Posterior cingulate gyrus (tissue), 11 donors: ENCODE measurements at regions not wholly inside any gene's neighbourhood (a gene's known extent, or its start where the extent isn't known, plus 50 kb on each side); places are given as distances from the start of the nearest gene placed in this dataset.
"Not testable (repeated sequence)": the region's sequence is repeated elsewhere in the genome, so short reads cannot be mapped to it uniquely, and the experiment has no call there.

ENCODE experiments used
- DNase-seq, 10 donors: peaks; one replicate each; pipeline versions ENCODE4 v3.0.0 to v3.0.0-alpha.2; 2020 to 2021; ENCODE audit warnings: mixed read lengths in 3 of 10
- intact Hi-C: fragments of 100-400 bp; cut with DNase I; formaldehyde crosslinking; loops from one replicate; pipeline ENCODE4 v1.15.1; 2023

GRCh38 chr2:16777123-16777870 lies 111.7 kb upstream of the CYRIA start:
- intact Hi-C loops, result loop anchor here (5.0 kb wide), 1 partner anchor 115 kb away; no protein-coding TSS in a partner anchor
- DNase-seq, result no peak

GRCh38 chr2:16775899-16776231 lies 110.2 kb upstream of the CYRIA start:
- intact Hi-C loops, result loop anchor here (1.0 to 5.0 kb wide), 3 partner anchors 116 to 901 kb away; no protein-coding TSS in a partner anchor

GRCh38 chr2:16774980-16775898 lies 109.6 kb upstream of the CYRIA start:
- intact Hi-C loops, result loop anchor here (1.0 to 5.0 kb wide), 4 partner anchors 117 to 902 kb away; partner anchors contain the start of gene VSNL1

More at GRCh38 chr2:16775899-16776231, 110.2 kb upstream of the CYRIA start:
- no peak for DNase-seq

GRCh38 chr2:16774091-16774490 lies 108.5 kb upstream of the CYRIA start:
- intact Hi-C loops, result loop anchor here (2.0 to 5.0 kb wide), 2 partner anchors 375 to 768 kb away; partner anchors contain the start of gene VSNL1
- no peak for DNase-seq

More at GRCh38 chr2:16774980-16775898, 109.6 kb upstream of the CYRIA start:
- DNase-seq, result peak in 9 of 10 donors; percentile 20 to 94 (median 58)

- intact Hi-C loops, result loop anchor here (2.0 to 5.0 kb wide), 2 partner anchors 536 to 769 kb away; partner anchors contain the start of gene VSNL1
- DNase-seq, result peak in 9 of 10 donors; percentile 26 to 94 (median 57)
These were observed 107.6 kb upstream of the CYRIA start for GRCh38 chr2:16773080-16773713.

- intact Hi-C loops, result no loop called here
- no peak for DNase-seq
These were observed 102.3 kb upstream of the CYRIA start for GRCh38 chr2:16767789-16768476.

- DNase-seq, result no peak
- intact Hi-C loops, result no loop called here
These were observed 99.7 kb upstream of the CYRIA start for GRCh38 chr2:16765356-16765755.

GRCh38 chr2:16764487-16764886 lies 98.9 kb upstream of the CYRIA start:
- intact Hi-C loops, result no loop called here
- DNase-seq, result no peak

GRCh38 chr2:16763493-16763899 lies 97.9 kb upstream of the CYRIA start:
- intact Hi-C loops, result no loop called here

GRCh38 chr2:16763056-16763455 lies 97.4 kb upstream of the CYRIA start:
- intact Hi-C loops, result no loop called here
- DNase-seq, result no peak

More at GRCh38 chr2:16763493-16763899, 97.9 kb upstream of the CYRIA start:
- no peak for DNase-seq

- intact Hi-C loops, result no loop called here
- no peak for DNase-seq
These were observed 94.8 kb upstream of the CYRIA start for GRCh38 chr2:16760426-16760825.

- DNase-seq, result peak; percentile 77 to 98 (median 88)
- intact Hi-C loops, result loop anchor here (2.0 to 10.0 kb wide), 3 partner anchors 92 to 202 kb away; partner anchors contain the start of gene CYRIA
These were observed 91.4 kb upstream of the CYRIA start for GRCh38 chr2:16756831-16757644.

GRCh38 chr2:16755442-16755841 lies 89.8 kb upstream of the CYRIA start:
- DNase-seq, result no peak
- intact Hi-C loops, result loop anchor here (10.0 kb wide), 1 partner anchor 91 kb away; the partner anchor contains the start of gene CYRIA

GRCh38 chr2:16753025-16753424 lies 87.4 kb upstream of the CYRIA start:
- DNase-seq, result not testable (repeated sequence)
- intact Hi-C loops, result loop anchor here (10.0 kb wide), 1 partner anchor 88 kb away; the partner anchor contains the start of gene CYRIA

GRCh38 chr2:16750925-16751214 lies 85.2 kb upstream of the CYRIA start:
- DNase-seq, result not testable (repeated sequence)
- intact Hi-C loops, result loop anchor here (10.0 kb wide), 1 partner anchor 86 kb away; the partner anchor contains the start of gene CYRIA

GRCh38 chr2:16750175-16750924 lies 84.7 kb upstream of the CYRIA start:
- intact Hi-C loops, result loop anchor here (10.0 kb wide), 1 partner anchor 86 kb away; the partner anchor contains the start of gene CYRIA

GRCh38 chr2:16748511-16749266 lies 83.1 kb upstream of the CYRIA start:
- intact Hi-C loops, result not testable (repeated sequence)

More at GRCh38 chr2:16750175-16750924, 84.7 kb upstream of the CYRIA start:
- no peak for DNase-seq

More at GRCh38 chr2:16748511-16749266, 83.1 kb upstream of the CYRIA start:
- not testable (repeated sequence) for DNase-seq
